H1 (cell line): ENCODE measurements at regions not wholly inside any gene's neighbourhood (a gene's known extent, or its start where the extent isn't known, plus 50 kb on each side); places are given as distances from the start of the nearest gene placed in this dataset.
"Not testable (repeated sequence)": the region's sequence is repeated elsewhere in the genome, so short reads cannot be mapped to it uniquely, and the experiment has no call there.

ENCODE experiments used
- CTCF ChIA-PET: fragments of 300-600 bp; sonication (Branson Sonifier 250); formaldehyde crosslinking; loops from one replicate; lab custom pipeline; 2021; ENCODE audit not compliant: partially characterized antibody; lab: Charles Lee
- POLR2A ChIA-PET: fragments of 300-600 bp; sonication (Branson Sonifier 250); formaldehyde crosslinking; loops from one replicate; lab custom pipeline; 2021; ENCODE audit warnings: inconsistent platforms; ENCODE audit not compliant: partially characterized antibody; lab: Charles Lee
- DNase-seq, 2 experiments: peaks; one replicate each; pipeline versions ENCODE4 v3.0.0 to v3.0.0-alpha.2; 2010 to 2022; ENCODE audit warnings: low spot score in 2 of 2, low read depth in 1 of 2, mixed read lengths in 1 of 2
- FAIRE-seq: peaks from 2 replicates; lab custom pipeline; 2011; peaks lifted over from hg19 to GRCh38; lab: Jason Lieb, UNC
- H2AFZ ChIP-seq: 2 replicates; pipeline ENCODE4 v1.8.1; 2012; ENCODE audit warnings: low read length, inconsistent platforms
- H2AK5ac ChIP-seq: 2 replicates; pipeline ENCODE4 v1.6.1; 2013; ENCODE audit warnings: low read depth, low read length
- H2BK120ac ChIP-seq: replicated peaks from 2 replicates; pipeline ENCODE3; 2013; ENCODE audit warnings: low read depth, low read length, inconsistent platforms
- H2BK12ac ChIP-seq: 2 replicates; pipeline ENCODE4 v1.6.1; 2013; ENCODE audit warnings: low read depth, low read length
- H2BK15ac ChIP-seq: 2 replicates; pipeline ENCODE4 v1.6.1; 2013; ENCODE audit warnings: low read length
- H2BK20ac ChIP-seq: 2 replicates; pipeline ENCODE4 v1.6.1; 2013; ENCODE audit warnings: low read length
- H2BK5ac ChIP-seq: 2 replicates; pipeline ENCODE4 v1.6.1; 2013; ENCODE audit warnings: low read depth, low read length
- H3K14ac ChIP-seq: 2 replicates; pipeline ENCODE4 v1.6.1; 2013; ENCODE audit warnings: inconsistent platforms; ENCODE audit not compliant: insufficient read length
- H3K18ac ChIP-seq: 2 replicates; pipeline ENCODE4 v1.6.1; 2013; ENCODE audit warnings: low read length; ENCODE audit errors: extremely low read depth
- H3K23ac ChIP-seq: 2 replicates; pipeline ENCODE4 v1.6.1; 2013; ENCODE audit warnings: inconsistent platforms; ENCODE audit not compliant: insufficient read length
- H3K23me2 ChIP-seq: 2 replicates; pipeline ENCODE4 v1.6.1; 2013; ENCODE audit warnings: low read depth, low read length
- H3K27ac ChIP-seq: 2 replicates; pipeline ENCODE4 v1.6.1; 2011; ENCODE audit warnings: low read depth, low read length, inconsistent platforms
- H3K27me3 ChIP-seq, 4 experiments: replicated peaks in 1 of 4; 1 replicate in 1 of 4; 2 replicates in 3 of 4; pipeline versions ENCODE4 v1.6.1 to v1.8.1; 2011 to 2013; ENCODE audit warnings: low read length in 3 of 4, mild to moderate bottlenecking in 3 of 4, inconsistent platforms in 2 of 4, mixed read lengths in 2 of 4, moderate library complexity in 1 of 4; ENCODE audit not compliant: control insufficient read depth in 3 of 4, insufficient read depth in 3 of 4; ENCODE audit errors: extremely low read depth in 1 of 4
- H3K36me3 ChIP-seq, 4 experiments: 2 replicates each; pipeline versions ENCODE4 v1.6.1 to v1.8.1; 2011 to 2013; ENCODE audit warnings: mild to moderate bottlenecking in 4 of 4, low read length in 3 of 4, moderate library complexity in 2 of 4, control low read depth in 1 of 4, inconsistent platforms in 1 of 4; ENCODE audit not compliant: insufficient read depth in 4 of 4, control insufficient read depth in 2 of 4
- H3K4ac ChIP-seq: replicated peaks from 2 replicates; pipeline ENCODE3; 2013; ENCODE audit warnings: low read length, low read depth, mixed read lengths, inconsistent platforms; ENCODE audit not compliant: insufficient read length
- H3K4me1 ChIP-seq, 4 experiments: replicated peaks in 1 of 4; 1 replicate in 1 of 4; 2 replicates in 3 of 4; pipeline versions ENCODE4 v1.6.1 to v1.8.1; 2011 to 2013; ENCODE audit warnings: low read length in 3 of 4, inconsistent platforms in 2 of 4, mixed read lengths in 1 of 4; ENCODE audit not compliant: insufficient read depth in 4 of 4, control insufficient read depth in 3 of 4
- H3K4me2 ChIP-seq, 2 experiments: 2 replicates each; pipeline versions ENCODE4 v1.6.1 to v1.8.1; 2011 to 2013; ENCODE audit warnings: low read depth in 2 of 2, low read length in 2 of 2, control low read depth in 1 of 2, inconsistent platforms in 1 of 2, mild to moderate bottlenecking in 1 of 2; ENCODE audit not compliant: insufficient read depth in 1 of 2
- H3K4me3 ChIP-seq, 4 experiments: fragments of 200-600, 300-600 bp in 1 of 4; sonication (generic), shearing (Covaris generic), sonication (Bioruptor Twin) in 1 of 4; 2 replicates each; pipeline versions ENCODE4 v1.5.1 to v1.8.1; 2011 to 2016; ENCODE audit warnings: low read length in 4 of 4, low read depth in 3 of 4, control low read depth in 2 of 4, inconsistent platforms in 2 of 4, mild to moderate bottlenecking in 2 of 4, mixed read lengths in 1 of 4, moderate library complexity in 1 of 4; ENCODE audit not compliant: insufficient read depth in 2 of 4; ENCODE audit errors: extremely low read depth in 1 of 4
- H3K56ac ChIP-seq: replicated peaks from 2 replicates; pipeline ENCODE3; 2013; ENCODE audit warnings: low read depth, mild to moderate bottlenecking, mixed read lengths, low read length, inconsistent platforms; ENCODE audit not compliant: insufficient read length
- H3K79me1 ChIP-seq: 2 replicates; pipeline ENCODE4 v1.6.1; 2013; ENCODE audit warnings: low read depth, low read length, control low read depth
- H3K79me2 ChIP-seq, 2 experiments: 2 replicates each; pipeline versions ENCODE4 v1.6.1 to v1.8.1; 2012 to 2013; ENCODE audit warnings: low read length in 2 of 2, mild to moderate bottlenecking in 2 of 2, inconsistent platforms in 1 of 2; ENCODE audit not compliant: insufficient read depth in 2 of 2, control insufficient read depth in 1 of 2
- H3K9ac ChIP-seq, 4 experiments: replicated peaks in 1 of 4; 1 replicate in 1 of 4; 2 replicates in 3 of 4; pipeline versions ENCODE4 v1.6.1 to v1.8.1; 2011 to 2013; ENCODE audit warnings: low read depth in 3 of 4, low read length in 3 of 4, control low read depth in 2 of 4, mild to moderate bottlenecking in 2 of 4, moderate library complexity in 2 of 4, inconsistent platforms in 1 of 4; ENCODE audit errors: extremely low read depth in 1 of 4
- H3K9me3 ChIP-seq, 2 experiments: 2 replicates each; pipeline versions ENCODE4 v1.6.1 to v1.8.1; 2012 to 2013; ENCODE audit warnings: mild to moderate bottlenecking in 2 of 2, moderate library complexity in 2 of 2, control low read depth in 1 of 2, inconsistent platforms in 1 of 2, low read depth in 1 of 2, low read length in 1 of 2, mixed read lengths in 1 of 2; ENCODE audit not compliant: insufficient read depth in 2 of 2
- H4K20me1 ChIP-seq, 2 experiments: replicated peaks in 1 of 2; 2 replicates each; pipeline versions ENCODE3 to v1.8.1; 2011 to 2013; ENCODE audit warnings: inconsistent platforms in 2 of 2, low read length in 2 of 2, mild to moderate bottlenecking in 1 of 2; ENCODE audit not compliant: insufficient read depth in 2 of 2, control insufficient read depth in 1 of 2
- H4K5ac ChIP-seq: 2 replicates; pipeline ENCODE4 v1.6.1; 2013; ENCODE audit warnings: low read length, low read depth, mixed read lengths, inconsistent platforms; ENCODE audit not compliant: insufficient read length
- H4K8ac ChIP-seq: 2 replicates; pipeline ENCODE4 v1.8.0; 2013; ENCODE audit warnings: mild to moderate bottlenecking, moderate library complexity, low read length, inconsistent platforms; ENCODE audit not compliant: insufficient read depth; ENCODE audit errors: extremely low read depth
- H4K91ac ChIP-seq: replicated peaks from 2 replicates; pipeline ENCODE3; 2013; ENCODE audit warnings: low read length, mixed read lengths, inconsistent platforms; ENCODE audit not compliant: insufficient read length
- ASH2L ChIP-seq: fragments of 200-600, 300-600 bp; sonication (generic); IDR thresholded peaks from one replicate; pipeline ENCODE4 v1.7.1; 2017; ENCODE audit warnings: low read length
- RAD21 ChIP-seq, 2 experiments: IDR thresholded peaks in 1 of 2; conservative IDR thresholded peaks in 1 of 2; 2 replicates each; pipeline ENCODE4 v1.6.1; 2011; ENCODE audit warnings: low read depth in 2 of 2, low read length in 2 of 2, improper control_type of control experiment in 1 of 2, inconsistent platforms in 1 of 2, mild to moderate bottlenecking in 1 of 2, moderate library complexity in 1 of 2
- SIN3A ChIP-seq, 2 experiments: IDR thresholded peaks in 1 of 2; conservative IDR thresholded peaks in 1 of 2; 2 replicates each; pipeline ENCODE4 v1.6.1; 2011 to 2012; ENCODE audit warnings: low read length in 2 of 2, improper control_type of control experiment in 1 of 2, low read depth in 1 of 2, mild to moderate bottlenecking in 1 of 2
- TCF12 ChIP-seq: IDR thresholded peaks from 2 replicates; pipeline ENCODE4 v1.6.1; 2011; ENCODE audit warnings: low read depth, mild to moderate bottlenecking, low read length
- WGBS, 2 experiments: shearing (Covaris generic) in 1 of 2; methylation state at CpG; one replicate each; pipeline versions ENCODE4 v1.1.6 to v1.1.7; 2013 to 2015; ENCODE audit warnings: low lambda C conversion rate in 2 of 2, mixed read lengths in 2 of 2, inconsistent platforms in 1 of 2, low coverage in 1 of 2, missing lambda C conversion rate in 1 of 2; ENCODE audit not compliant: insufficient replicate concordance in 2 of 2, insufficient coverage in 1 of 2, insufficient read length in 1 of 2; ENCODE audit errors: extremely low coverage in 1 of 2, missing lambda C conversion rate in 1 of 2; 5-methylcytosine and 5-hydroxymethylcytosine counted together

DNA sequence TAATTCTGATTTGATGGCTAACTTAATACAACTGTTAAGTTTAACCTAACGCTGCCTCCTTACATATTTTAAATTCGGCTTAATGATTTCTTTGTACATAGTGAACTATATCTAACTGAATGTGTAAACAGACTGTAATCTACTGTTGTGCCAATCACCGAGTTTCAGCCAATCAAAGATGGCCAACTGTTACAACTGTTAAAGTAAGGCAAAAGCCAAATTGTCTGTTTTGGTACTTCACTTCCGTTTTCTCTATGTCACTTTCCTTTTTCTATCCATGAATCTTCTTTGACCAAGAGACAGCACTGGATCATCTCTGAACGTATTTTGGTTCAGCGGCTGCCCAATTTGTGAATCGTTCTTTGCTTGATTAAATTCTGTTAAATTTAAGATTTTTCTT lies 137.0 kb downstream of the LMLN start (continued):
- TF ChIP-seq ASH2L, result no peak
- no peak for TF ChIP-seq RAD21 (IDR thresholded peaks at IDR 0.05 in 1 of 2, conservative IDR thresholded peaks at IDR 0.05 in 1 of 2; ENCODE audit: low read depth in 2 of 2, low read length in 2 of 2)
- no peak for TF ChIP-seq TCF12
- TF ChIP-seq SIN3A (conservative IDR thresholded peaks at IDR 0.05 in 1 of 2, IDR thresholded peaks at IDR 0.05 in 1 of 2; ENCODE audit: low read depth in 1 of 2, low read length in 2 of 2), result no peak
- TF ChIP-seq, all 59 proteins: peak for 0

- H2AFZ ChIP-seq, H3K23ac ChIP-seq, H2BK20ac ChIP-seq, H3K4me1 ChIP-seq, H3K36me3 ChIP-seq, DNase-seq, H4K5ac ChIP-seq, H3K27ac ChIP-seq, CTCF ChIA-PET, H3K14ac ChIP-seq, H3K23me2 ChIP-seq, H3K4ac ChIP-seq, H3K27me3 ChIP-seq, H2BK120ac ChIP-seq, FAIRE-seq, H2AK5ac ChIP-seq, H3K56ac ChIP-seq, H3K9ac ChIP-seq, H4K8ac ChIP-seq, H3K4me3 ChIP-seq, H2BK15ac ChIP-seq, H3K79me1 ChIP-seq, POLR2A ChIA-PET, H3K79me2 ChIP-seq, H3K18ac ChIP-seq, H2BK5ac ChIP-seq, H4K20me1 ChIP-seq, H4K91ac ChIP-seq, H2BK12ac ChIP-seq, H3K4me2 ChIP-seq, H3K9me3 ChIP-seq: not testable (repeated sequence)
- 94% methylated on average over 7 of the region's 9 CpGs; no CpG with 5 or more reads in 1 of the 2 experiments for WGBS, 2 experiments
These were observed 138.7 kb downstream of the LMLN start for GRCh38 chr3:198098661-198099081.
